T follicular helper cell (primary cell): ENCODE measurements at regions not wholly inside any gene's neighbourhood (a gene's known extent, or its start where the extent isn't known, plus 50 kb on each side); places are given as distances from the start of the nearest gene placed in this dataset.
"Not testable (repeated sequence)": the region's sequence is repeated elsewhere in the genome, so short reads cannot be mapped to it uniquely, and the experiment has no call there.

ENCODE experiments used
- DNase-seq: peaks from one replicate; pipeline ENCODE4 v3.0.0-alpha.2; 2020; ENCODE audit warnings: low read depth

- no peak for DNase-seq
These were observed 97.8 kb upstream of the SLC35G4 start for GRCh38 chr18:11511434-11512095.

DNA sequence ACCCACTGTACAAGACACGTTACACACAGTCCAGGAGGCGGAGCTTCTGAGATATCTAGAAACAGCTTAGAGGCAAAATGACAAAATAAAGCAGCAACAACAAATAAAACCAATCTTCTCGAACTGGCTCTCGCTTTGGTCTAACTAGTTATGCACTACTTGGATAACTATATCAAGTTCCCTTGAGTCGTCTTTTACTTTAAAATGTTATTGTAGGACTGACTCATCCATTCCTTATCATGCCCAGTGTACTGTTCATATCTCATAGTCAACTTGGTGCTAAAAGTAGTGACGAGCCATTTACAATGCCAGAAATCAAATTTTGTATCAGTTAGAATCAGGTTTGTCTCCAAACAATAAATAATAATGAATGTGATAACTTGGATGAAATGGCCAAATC is 102.5 kb upstream of the SLC35G4 start:
- DNase-seq = no peak

- no peak for DNase-seq
These were observed 103.4 kb upstream of the SLC35G4 start for GRCh38 chr18:11505993-11506392.

DNA sequence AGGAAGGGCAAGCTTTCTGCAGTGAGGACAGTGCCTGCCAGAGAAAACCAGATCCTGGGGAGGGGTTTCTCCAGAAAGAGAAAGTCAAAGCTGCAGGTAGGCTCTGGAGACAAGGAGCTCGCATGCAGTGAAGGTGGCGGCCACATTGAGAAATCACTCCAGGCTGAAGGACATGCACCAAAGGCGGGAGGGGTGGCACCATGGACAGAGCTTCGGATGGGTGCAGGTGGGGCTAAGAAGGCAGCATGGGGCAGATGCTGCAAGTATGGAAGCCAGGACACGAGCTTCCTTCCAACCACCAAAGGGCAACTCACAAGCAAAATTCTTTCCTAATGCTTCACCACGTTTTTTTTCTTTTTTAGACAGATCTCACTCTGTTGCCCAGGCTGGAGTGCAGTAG is 104.4 kb upstream of the SLC35G4 start:
- no peak for DNase-seq

DNA sequence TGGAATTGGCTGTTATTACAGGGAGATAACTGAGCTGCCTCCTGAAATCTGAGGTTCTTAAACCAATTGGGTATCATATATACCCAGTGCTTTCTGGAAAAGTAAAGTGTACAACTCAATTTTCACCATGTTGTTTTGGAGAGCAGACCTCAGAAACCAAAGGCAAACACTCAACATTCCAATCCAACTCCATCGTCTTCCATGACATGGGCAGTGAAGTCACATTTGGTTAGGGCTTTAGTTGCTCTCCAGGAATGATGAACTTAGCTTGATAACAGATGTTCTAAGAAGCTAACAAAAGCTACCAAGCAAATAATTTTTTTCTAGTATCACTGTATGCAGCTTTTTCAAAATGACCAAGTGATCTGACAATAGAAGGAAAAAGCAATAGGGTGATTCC is 107.0 kb upstream of the SLC35G4 start:
- DNase-seq = no peak

DNA sequence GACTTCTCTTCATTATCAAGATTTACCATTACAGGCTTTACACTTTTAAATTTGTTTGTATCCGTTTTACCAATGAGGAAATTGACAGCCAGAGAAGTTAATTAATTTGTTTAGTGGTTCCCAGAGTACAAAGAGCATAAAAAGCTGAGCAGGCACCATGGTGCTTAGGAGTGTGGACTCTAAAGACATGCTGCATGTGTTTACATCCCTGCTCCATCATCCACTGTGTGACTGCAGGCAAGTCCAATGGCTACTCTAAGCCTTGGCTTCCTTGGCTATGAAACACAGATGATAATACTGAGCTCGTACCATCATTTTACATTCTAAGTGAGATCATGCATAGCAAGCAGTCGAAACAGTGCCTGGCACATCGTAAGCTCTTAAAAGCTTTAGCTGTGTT is 108.0 kb upstream of the SLC35G4 start:
- no peak for DNase-seq

GRCh38 chr18:11500153-11501122 is 109.0 kb upstream of the SLC35G4 start:
- DNase-seq = no peak

DNA sequence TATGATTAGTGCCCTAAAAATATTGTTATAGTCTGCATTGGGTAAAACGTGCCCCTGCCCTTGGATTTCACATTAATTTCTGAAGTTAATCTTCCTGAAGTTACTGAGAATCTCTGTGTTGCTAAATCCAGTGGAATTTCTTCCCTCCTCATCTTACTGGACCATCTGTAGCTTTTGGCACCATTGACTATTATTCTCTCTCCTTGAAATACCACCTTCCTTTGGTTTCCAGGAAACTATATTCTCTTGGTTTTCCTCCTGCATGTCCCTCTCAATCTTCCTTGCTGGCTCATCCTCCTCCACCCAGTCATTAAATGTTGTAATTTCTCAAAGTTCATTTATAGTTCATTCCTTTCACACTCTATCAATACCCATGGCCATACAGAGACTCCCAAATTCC is 110.6 kb upstream of the SLC35G4 start:
- DNase-seq = no peak

DNA sequence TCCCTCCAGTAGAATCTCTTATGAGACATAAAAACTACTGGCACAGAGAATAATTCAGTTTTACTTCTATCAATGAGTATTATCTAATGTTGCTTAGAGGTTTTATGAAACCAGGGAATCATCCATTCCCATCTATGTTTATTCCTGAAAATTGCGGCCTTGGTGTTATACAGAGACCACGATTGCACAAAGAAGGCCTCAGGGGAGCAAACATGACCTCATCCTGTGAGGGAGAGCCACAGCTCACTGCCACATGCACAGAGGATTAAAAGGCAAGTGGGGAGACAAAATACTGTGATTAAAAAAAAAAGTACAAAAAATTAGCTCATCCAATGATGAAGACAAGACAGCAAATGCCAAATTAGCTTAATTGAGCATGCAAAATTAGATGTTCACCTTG is 111.8 kb upstream of the SLC35G4 start:
- DNase-seq = no peak

GRCh38 chr18:11496526-11497172 is 112.7 kb upstream of the SLC35G4 start:
- no peak for DNase-seq

DNA sequence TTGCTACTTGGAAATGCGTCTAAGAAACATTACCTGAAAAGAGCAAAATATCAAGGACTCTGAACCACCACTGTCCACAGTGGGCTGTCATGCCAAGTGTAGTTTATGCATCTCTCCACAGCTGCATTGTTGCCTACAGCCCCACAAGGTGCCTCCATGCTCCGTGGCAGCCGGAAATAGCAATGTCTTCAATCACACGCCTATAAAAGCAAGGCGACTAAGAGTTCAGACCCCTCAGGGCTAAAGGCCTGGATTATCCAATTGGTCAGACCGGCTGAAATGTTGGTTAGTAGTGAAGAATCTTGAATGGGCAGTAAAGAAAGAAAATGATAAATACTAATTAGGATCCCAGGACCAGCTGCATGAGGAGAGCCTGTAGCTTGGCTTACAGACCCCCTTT is 114.0 kb upstream of the SLC35G4 start:
- no peak for DNase-seq

- DNase-seq = no peak
These were observed 115.3 kb upstream of the SLC35G4 start for GRCh38 chr18:11494107-11494506.

DNA sequence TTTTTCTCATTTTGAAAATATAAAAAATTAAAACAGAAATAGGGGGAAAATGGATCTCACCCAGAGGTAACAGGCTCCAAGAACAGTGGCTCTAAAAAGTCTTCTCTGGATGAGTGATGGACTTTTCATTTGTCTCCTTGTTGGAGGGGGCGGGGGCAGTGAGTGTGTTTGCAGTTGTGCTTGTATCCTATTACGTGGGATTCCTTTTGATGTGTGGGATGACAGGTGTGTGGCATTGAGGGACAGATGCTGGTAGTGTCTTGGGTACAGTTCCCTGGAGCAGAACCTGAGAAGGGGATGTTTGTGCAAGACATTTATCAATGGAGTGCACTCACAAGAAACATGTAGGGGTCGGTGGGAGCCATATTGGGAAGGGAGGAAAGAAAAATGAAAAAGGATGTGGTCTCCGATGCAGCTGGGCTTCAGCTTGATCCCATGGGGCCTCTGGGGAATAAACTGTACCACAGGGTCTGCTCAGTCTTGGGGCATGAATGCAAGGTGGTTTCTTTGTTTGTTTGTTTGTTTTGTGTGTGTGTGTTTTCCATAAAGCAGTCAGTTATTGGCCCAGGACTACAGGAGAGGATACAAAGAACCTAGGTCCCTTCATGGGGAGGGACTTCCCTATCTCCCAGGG is 120.0 kb upstream of the SLC35G4 start:
- DNase-seq = no peak

- DNase-seq = no peak
These were observed 121.2 kb upstream of the SLC35G4 start for GRCh38 chr18:11488175-11488574.

DNA sequence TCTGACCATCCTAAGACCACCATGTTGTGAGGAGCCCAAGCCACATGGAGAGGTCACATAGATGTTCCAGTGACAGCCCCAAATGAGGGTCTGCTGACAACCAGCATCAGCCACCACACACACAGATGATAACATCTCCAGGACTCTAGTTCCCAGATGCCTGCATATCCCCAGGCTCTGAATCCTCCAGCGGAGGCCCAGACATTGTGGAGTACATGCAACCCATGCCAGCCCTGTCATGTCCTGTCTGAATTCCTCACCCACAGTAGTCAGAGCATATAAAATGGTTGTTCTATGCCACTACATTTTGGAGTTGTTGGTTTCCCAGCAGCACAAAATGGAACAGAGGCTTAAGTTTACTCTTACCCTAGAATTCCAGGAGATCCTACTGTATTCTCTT is 122.0 kb upstream of the SLC35G4 start:
- DNase-seq = no peak

- DNase-seq = no peak
These were observed 127.1 kb upstream of the SLC35G4 start for GRCh38 chr18:11482271-11482670.

GRCh38 chr18:11480692-11481091 is 128.7 kb upstream of the SLC35G4 start:
- no peak for DNase-seq

GRCh38 chr18:11479031-11479430 is 130.4 kb upstream of the SLC35G4 start:
- DNase-seq = not testable (repeated sequence)

DNA sequence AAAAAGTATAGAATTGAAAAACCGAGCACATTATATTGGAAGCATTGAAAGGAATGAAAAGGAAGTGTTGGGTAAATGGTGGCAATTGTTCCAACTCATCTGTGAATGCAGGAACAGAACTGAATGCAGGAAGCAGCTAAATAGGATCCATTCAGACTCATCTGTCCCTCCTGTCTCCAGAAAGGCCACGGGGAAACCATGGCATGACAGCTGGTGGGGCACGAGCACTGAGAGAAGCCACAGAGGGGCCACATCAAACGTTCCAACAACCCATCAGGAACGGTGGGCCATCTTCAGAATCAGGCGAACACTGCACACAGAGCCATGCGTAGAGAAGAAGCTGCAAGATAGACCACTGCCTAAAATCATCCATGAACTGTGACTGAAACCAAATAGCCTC is 138.5 kb upstream of the SLC35G4 start:
- DNase-seq = no peak

DNA sequence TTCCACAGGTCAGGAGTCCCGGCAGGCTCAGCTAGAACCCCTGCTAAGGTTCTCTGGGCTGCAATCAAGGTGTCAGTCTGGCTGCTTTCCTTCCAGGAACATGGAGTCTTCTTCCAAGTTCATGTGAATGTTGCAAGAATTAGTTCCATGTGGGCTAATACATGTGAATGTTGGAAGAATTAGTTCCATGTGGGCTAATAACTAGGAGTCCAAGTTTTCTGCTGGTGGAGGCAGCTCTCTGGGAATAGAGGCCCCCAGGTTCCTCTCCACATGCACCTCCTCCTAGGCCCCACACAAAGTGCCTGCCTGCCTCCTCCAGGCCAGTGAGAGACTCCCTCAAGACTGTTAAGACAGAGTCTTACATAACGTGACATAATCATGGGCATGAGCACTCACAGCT is 140.8 kb upstream of the SLC35G4 start:
- no peak for DNase-seq

DNA sequence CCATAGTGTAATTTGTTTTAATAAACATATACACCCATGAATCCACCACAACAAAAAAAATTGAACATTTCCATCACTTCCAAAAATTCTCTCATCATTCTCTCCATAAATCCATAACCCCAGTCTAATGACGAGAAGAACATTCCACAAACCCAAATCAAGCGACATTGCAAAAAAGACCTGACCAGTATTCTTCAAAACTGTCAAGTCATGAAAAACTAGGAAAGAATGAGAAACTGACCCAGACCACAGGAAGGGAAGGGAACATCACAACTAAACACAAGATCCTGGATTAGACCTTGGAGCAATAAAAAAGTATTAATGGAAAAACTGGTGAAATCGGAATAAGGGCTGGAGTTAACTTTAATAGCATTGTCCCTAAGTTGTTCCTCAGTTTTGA is 141.3 kb upstream of the SLC35G4 start:
- no peak for DNase-seq

DNA sequence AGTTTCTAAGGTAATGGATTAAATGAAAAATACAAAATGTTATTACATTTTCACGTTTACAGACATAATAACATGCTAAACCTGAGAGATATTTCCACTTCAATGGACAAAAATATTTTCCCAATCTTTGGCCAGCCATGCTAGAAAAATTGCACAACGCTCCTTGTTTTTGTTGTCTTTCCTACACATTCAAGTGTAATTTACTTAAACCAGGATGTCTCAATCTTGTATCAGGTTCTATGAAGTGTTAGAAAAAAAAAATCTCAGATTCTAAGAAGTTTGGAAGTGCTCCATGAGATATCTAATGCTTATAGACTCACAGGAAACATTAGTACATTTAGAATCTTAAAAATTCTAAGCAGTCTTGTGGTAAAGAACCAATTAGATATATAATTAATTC is 141.8 kb upstream of the SLC35G4 start:
- DNase-seq = no peak
